ENCODE measurements at regions not wholly inside any gene's neighbourhood (a gene's known extent, or its start where the extent isn't known, plus 50 kb on each side); places are given as distances from the start of the nearest gene placed in this dataset.

- no peak overlapping the region for H3K4me3 ChIP-seq
- no peaks in the 10 kb centered on the region for H3K4me1 ChIP-seq
- DNase-seq (no peak), ATAC-seq (no peak)
- no peaks in the 10 kb centered on the region for H3K36me3 ChIP-seq
- H3K9me3 ChIP-seq = peaks cover 0 to 3% of the 10 kb centered on the region in 2 donors
- TF ChIP-seq CTCF (IDR thresholded peaks at IDR 0.05) = no peak
- H3K27ac ChIP-seq = no peak overlapping the region
- intact Hi-C loops (cut with DNase I) = no loop called here
- no peaks in the 10 kb centered on the region for H3K27me3 ChIP-seq
Measured at GRCh38 chr10:36670621-36671402, 454.6 kb upstream of the ANKRD30A start.

GRCh38 chr10:36669615-36670352, 455.6 kb upstream of the ANKRD30A start:
- Histone ChIP-seq H3K4me3 (no peak overlapping the region), H3K27ac (no peak overlapping the region), H3K4me1 (no peaks in the 10 kb centered on the region), H3K36me3 (no peaks in the 10 kb centered on the region), H3K9me3 (peaks cover 0 to 3% of the 10 kb centered on the region in 2 donors), H3K27me3 (no peaks in the 10 kb centered on the region)
- TF ChIP-seq CTCF (IDR thresholded peaks at IDR 0.05) = no peak
- no peak for DNase-seq
- no peak for ATAC-seq
- intact Hi-C loops (cut with DNase I) = no loop called here

GRCh38 chr10:36666451-36666850, 458.9 kb upstream of the ANKRD30A start:
- H3K4me3 ChIP-seq = no peak overlapping the region
- ATAC-seq (no peak), DNase-seq (no peak)
- intact Hi-C loops (cut with DNase I) = no loop called here
- H3K27ac ChIP-seq = no peak overlapping the region
- H3K36me3 ChIP-seq = no peaks in the 10 kb centered on the region
- peaks cover 0 to 3% of the 10 kb centered on the region in 2 donors for H3K9me3 ChIP-seq
- no peak for TF ChIP-seq CTCF (IDR thresholded peaks at IDR 0.05)
- H3K4me1 ChIP-seq = no peaks in the 10 kb centered on the region
- H3K27me3 ChIP-seq = no peaks in the 10 kb centered on the region

GRCh38 chr10:36662571-36662970, 462.8 kb upstream of the ANKRD30A start:
- Histone ChIP-seq H3K4me3 (no peak overlapping the region), H3K4me1 (no peaks in the 10 kb centered on the region), H3K27me3 (no peaks in the 10 kb centered on the region), H3K27ac (no peak overlapping the region), H3K9me3 (peaks cover 0 to 8% of the 10 kb centered on the region in 2 donors), H3K36me3 (no peaks in the 10 kb centered on the region)
- ATAC-seq (no peak), DNase-seq (no peak)
- TF ChIP-seq CTCF (IDR thresholded peaks at IDR 0.05) = no peak
- intact Hi-C loops (cut with DNase I) = no loop called here

- Histone ChIP-seq H3K4me3 (no peak overlapping the region), H3K4me1 (no peaks in the 10 kb centered on the region), H3K27me3 (no peaks in the 10 kb centered on the region), H3K9me3 (no peaks in the 10 kb centered on the region), H3K27ac (no peak overlapping the region), H3K36me3 (no peaks in the 10 kb centered on the region)
- intact Hi-C loops (cut with DNase I) = no loop called here
- no peak for TF ChIP-seq CTCF (IDR thresholded peaks at IDR 0.05)
- ATAC-seq = no peak
- no peak for DNase-seq
Measured at GRCh38 chr10:36650274-36650673, 475.1 kb upstream of the ANKRD30A start.

Measured in left lung (tissue), 4 donors.